Glomerular visceral epithelial cell (primary cell): ENCODE measurements at regions not wholly inside any gene's neighbourhood (a gene's known extent, or its start where the extent isn't known, plus 50 kb on each side); places are given as distances from the start of the nearest gene placed in this dataset.

Source experiments
- DNase-seq: peaks from one replicate; pipeline ENCODE4 v3.0.0-alpha.2; 2016; ENCODE audit errors: extremely low spot score

GRCh38 chr1:56225964-56226815 lies 353.2 kb downstream of the PLPP3 start:
- no peak for DNase-seq

- no peak for DNase-seq
These were observed 355.4 kb downstream of the PLPP3 start for GRCh38 chr1:56223968-56224367.

GRCh38 chr1:56222914-56223540 lies 356.3 kb downstream of the PLPP3 start:
- no peak for DNase-seq

GRCh38 chr1:56220021-56220420 lies 359.3 kb downstream of the PLPP3 start:
- no peak for DNase-seq

GRCh38 chr1:56218023-56218422 lies 361.3 kb downstream of the PLPP3 start:
- no peak for DNase-seq

- DNase-seq, result no peak
These were observed 363.1 kb downstream of the PLPP3 start for GRCh38 chr1:56216218-56216617.

- DNase-seq, result no peak
These were observed 363.6 kb downstream of the PLPP3 start for GRCh38 chr1:56215771-56216170.

GRCh38 chr1:56215086-56215485 lies 364.3 kb downstream of the PLPP3 start:
- no peak for DNase-seq

GRCh38 chr1:56213068-56213467 lies 366.3 kb downstream of the PLPP3 start:
- no peak for DNase-seq

GRCh38 chr1:56212143-56212542 lies 367.2 kb downstream of the PLPP3 start:
- no peak for DNase-seq

- no peak for DNase-seq
These were observed 373.0 kb downstream of the PLPP3 start for GRCh38 chr1:56206391-56206790.

GRCh38 chr1:56204206-56204605 lies 375.2 kb downstream of the PLPP3 start:
- DNase-seq, result no peak

- no peak for DNase-seq
These were observed 376.4 kb downstream of the PLPP3 start for GRCh38 chr1:56202796-56203492.

GRCh38 chr1:56202186-56202585 lies 377.2 kb downstream of the PLPP3 start:
- no peak for DNase-seq

- no peak for DNase-seq
These were observed 378.5 kb downstream of the PLPP3 start for GRCh38 chr1:56200896-56201295.

GRCh38 chr1:56200442-56200841 lies 378.9 kb downstream of the PLPP3 start:
- no peak for DNase-seq

- DNase-seq, result no peak
These were observed 379.4 kb downstream of the PLPP3 start for GRCh38 chr1:56199956-56200355.

GRCh38 chr1:56199061-56199460 lies 380.3 kb downstream of the PLPP3 start:
- DNase-seq, result no peak

GRCh38 chr1:56197946-56198345 lies 381.4 kb downstream of the PLPP3 start:
- DNase-seq, result no peak

- no peak for DNase-seq
These were observed 382.5 kb downstream of the PLPP3 start for GRCh38 chr1:56196839-56197238.

- no peak for DNase-seq
These were observed 384.6 kb downstream of the PLPP3 start for GRCh38 chr1:56194701-56195300.

- DNase-seq, result no peak
These were observed 385.7 kb downstream of the PLPP3 start for GRCh38 chr1:56193656-56194055.
